Hypothalamus (tissue), 51 donors: ENCODE measurements at regions not wholly inside any gene's neighbourhood (a gene's known extent, or its start where the extent isn't known, plus 50 kb on each side); places are given as distances from the start of the nearest gene placed in this dataset.
A peak's percentile ranks its signal among the peaks of the same experiment; 100 is the strongest.

Experiments
- DNase-seq, 51 donors: peaks; one replicate each; lab custom pipeline; 2025; lab: John Stamatoyannopoulos, UW

DNA sequence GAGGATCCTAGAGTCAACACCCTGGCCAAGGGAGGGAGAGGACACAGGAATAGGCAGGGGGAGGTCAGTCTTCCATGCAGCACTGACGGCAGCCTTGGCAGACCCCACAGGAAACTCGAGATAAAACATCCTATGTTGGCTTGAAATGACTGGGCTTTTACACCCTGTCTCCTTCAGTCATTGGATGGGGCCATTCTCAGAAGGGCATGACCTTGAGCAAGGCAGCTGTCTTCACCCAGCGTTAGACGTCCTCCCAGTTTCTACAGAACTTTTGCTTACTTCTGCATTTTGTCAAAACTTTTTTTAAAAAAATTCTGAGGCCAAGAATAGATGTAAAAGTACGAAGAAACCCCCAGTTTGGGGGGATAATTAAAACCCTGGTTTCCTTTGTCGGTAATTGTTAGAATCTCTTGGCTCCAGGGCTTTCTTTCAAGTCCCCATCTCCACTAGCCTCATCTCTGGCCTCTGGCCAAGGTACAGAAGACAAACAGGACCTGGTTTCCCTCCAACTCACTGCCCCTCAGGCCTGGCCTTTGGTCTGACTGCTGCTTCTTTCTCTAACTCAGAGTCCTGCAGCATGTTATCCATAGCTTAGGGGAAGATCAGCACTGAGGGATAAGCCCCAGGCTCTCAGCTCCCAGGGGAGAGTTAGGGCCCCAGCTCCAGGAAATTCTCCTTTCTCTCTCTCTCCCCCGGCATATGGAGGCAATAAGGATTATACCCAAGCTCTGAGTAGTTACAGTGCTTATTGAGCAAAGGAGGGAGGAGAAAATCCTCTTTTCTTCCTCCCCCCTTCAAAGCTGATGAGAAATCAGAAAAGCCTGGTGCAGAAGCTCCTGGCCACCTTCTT lies 51.6 kb upstream of the KCND3 start:
- no peak for DNase-seq

DNA sequence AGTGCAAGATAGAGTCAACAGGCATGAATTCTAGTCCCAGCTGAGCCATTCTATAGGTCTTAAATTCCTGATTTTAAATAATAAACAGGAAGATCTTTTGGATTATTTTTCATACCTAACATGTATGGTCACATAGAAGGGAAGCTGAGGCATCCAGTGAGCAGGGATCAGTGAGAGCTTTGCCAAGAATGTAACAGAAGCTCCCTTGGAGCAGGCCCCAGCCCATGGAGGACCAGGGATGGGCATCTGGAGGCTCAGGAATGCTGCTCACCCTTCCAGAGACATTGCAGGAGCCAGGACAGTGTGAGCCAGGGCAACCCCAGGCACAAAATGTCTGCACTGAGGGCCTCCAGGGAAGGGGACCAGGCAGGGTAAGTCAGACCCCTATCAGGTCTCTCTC lies 54.4 kb upstream of the KCND3 start:
- no peak for DNase-seq

DNA sequence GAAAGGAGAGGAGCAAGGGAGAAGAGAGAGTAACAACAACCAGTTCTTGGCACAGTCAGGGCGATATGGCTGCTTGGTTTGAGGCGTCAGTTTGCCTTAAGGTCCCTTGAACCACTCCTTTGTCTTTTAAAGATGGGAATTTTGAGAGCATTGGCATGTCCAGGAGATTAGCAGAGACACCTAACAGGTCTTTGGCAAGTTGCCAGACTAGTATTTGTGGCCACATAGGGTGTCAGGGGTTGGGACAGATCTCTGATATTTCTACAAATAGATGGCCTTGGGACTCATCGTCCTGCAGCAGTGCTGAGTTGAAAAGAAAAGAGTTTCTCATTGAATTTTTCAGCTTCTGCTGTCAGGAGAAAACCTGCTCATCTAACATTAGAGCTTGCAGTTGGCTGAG lies 55.3 kb upstream of the KCND3 start:
- no peak for DNase-seq

DNA sequence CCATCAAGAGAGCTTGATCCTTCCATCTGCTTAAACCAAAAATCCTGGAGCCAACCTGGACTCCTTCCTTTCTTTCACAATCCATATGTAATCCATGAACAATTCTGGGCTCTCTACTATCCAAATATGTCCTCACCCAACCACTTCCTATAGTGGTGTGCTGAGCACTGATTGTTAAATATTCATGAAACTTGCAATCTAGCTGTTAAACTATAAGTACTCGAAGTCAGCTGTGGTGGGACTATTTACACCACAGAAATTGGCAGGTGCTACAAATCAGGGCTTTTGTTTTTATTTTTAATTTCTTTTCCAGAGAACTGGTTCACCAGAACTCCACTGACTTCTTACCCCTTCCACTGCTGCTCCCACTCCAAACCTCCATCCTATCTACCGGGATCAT lies 57.2 kb upstream of the KCND3 start:
- DNase-seq: no peak

DNA sequence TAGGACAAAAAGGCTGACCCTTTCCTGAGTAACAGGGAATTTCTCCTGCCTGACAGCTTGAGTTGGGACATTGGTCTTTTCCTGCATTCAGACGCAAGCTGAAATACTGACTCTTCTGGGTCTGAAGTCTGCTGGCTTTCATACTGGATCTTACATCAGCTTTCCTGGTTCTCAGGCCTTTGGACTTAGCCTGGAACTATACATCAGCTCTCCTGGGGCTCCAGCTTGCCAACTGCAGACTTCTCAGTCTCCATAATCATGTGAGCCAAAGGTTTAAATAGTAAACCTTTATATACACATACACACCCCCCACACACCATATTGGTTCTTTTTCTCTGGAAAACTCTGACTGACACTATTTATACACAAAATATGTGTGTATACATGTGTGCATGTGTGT lies 59.0 kb upstream of the KCND3 start:
- DNase-seq: no peak

DNA sequence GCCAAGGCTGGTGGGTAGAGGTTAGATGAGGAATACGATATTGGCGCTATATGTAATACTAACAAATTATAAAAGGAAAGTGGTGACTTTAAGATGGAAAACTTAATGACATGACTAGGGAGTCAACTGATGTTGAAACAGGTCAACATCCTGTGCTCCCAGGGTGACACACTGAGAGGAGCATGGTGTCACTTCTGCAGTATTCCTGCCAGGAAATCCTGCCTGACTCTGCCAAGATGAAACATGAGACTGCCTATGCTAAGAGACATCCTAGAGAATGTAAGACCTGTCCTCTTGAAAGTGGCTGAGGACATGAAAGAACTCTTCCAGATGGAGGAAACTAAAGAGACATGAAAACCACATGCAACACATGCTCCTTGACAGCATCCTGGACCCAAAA lies 65.0 kb upstream of the KCND3 start:
- no peak for DNase-seq

DNA sequence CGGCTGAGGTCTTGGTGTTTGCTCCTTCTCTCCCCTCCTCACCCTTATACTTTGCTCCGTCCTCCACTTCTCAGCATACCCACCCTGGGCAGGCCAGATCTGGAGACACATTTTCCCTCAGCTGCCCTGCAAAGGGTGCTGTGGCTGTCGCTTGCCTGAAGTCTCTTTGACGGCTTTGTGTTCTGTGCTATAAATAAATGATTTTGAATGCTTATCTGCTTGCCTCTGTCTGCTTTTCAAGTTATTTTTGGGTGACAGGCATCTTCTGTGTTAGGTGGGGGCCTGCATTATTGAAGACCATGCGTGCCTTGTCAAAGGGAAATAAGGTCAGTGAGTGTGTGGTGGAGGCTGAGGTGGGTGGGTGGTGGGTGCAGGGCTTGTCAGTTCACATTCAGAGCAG lies 66.9 kb upstream of the KCND3 start:
- no peak for DNase-seq

DNA sequence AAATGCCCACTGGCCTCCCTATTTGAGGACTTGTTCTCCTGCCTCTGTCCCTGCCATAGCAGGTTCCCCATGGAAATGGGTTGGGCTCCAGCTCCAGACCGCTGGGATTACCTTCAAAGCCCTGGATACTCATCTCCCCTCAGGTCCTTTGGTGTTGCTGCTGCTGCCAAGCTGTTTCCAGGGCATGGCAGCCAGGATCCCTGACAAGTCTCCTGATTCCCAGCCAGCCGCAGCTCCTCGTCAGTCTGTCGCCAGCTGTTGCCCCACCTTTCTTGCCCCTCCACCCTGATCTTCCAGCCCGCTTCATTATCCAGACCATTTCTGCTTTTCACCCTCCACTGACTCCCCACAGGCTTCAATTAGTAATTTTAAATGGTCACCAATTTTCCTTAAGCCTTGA lies 68.3 kb upstream of the KCND3 start:
- DNase-seq: no peak

DNA sequence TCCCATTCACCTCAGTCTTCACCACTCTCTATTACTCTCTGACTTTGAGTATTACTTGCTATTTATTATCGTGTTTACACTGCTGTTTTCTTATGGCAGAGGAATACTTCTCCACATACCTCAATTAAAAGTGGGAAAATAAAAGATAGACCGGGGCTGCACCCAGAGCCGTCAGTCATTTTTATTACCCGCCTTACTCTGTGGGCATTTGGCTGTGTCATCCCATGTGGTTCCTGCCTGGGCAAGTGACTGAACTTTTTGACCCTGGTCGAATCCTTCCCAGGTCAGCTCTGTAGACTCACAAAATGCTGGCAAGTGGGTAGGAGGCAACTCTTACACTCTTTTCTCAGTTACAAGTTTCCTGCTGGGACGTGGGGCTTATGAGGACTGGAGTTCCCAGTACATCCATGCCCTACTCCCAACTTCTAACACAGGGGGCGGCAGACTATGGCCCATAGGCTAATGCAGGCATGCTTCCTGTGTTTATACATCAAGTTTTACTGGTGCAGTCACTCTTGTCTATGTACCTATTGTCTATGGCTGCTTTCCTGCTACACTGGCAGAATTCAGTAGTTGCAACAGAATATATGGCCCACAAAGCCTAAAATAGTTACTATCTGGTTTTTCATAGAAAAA lies 69.5 kb upstream of the KCND3 start:
- no peak for DNase-seq

DNA sequence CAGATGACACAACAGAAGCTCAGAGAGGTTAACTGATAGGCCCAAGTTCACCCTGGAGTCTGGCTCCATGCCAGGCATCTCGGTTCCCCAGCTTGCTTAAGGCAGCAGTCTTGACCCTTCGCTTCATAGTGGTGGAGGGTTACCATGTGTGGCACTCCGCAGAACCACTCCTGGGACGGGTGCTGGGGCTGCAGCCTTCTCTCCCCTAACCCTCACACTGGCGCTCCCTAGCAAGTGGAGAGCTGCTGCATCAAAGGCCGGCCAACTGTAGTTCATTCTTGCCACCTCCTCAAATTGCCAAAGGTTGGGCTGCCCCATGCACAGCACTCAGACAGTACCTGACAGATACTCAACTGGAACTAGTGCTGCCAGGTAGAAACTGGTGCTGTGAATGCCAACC lies 70.2 kb upstream of the KCND3 start:
- DNase-seq: no peak

DNA sequence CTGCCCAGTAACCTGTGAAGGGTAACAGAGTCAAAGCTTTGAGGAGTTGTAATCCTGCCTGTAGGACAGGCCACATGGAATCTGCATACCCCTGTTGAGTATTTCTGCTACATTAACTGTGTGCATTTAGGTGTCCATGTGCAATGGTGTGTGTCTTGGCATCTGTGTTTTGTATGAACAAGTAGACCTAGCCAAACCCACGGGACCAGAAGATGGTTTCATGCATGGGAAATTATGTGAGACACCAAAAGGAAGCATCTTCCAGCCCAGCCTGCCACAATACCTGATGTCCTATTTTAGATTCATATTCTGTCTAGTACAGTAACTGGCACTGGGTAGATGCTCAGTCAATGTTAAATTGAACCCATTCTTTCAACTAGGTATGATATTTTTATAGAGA lies 70.8 kb upstream of the KCND3 start:
- DNase-seq: no peak

DNA sequence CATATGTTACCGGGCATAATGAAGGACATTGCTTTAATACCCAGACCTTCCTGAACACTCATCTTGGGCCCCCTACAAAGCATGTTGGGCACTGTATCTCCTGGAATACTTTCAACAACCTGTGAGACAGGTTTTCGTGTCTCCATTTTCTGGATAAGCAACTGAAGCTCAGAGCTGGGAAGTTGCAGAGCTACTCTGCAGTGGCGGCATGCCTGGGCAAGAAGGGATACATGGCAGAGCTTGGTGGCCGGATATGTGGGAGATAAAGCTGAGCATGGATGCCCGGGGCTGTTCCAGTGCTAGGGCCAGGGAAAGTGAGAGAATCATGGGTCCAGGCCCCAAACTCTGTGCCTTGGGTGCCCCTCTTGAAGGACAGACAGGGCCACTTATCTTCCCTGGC lies 71.6 kb upstream of the KCND3 start:
- no peak for DNase-seq

DNA sequence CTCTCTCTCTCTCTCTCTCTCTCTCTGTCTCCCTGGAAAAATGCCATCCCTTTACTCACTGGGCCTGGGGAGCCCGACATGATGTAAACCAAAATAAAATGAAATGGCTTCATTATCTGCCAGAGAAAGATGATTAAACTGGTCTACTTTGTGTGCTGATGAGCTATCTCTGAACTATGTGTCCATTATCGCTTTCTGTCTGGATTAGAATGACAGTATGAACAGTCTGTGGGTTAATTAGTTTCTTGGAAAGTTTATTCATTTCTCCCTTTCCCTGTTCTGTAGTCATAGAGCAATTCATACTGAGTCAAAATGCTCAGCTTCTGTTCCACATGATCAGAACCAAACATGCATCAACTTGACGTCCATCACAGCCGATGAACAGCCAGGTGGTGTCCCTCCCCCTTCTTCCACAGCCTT lies 72.4 kb upstream of the KCND3 start:
- DNase-seq: peak in 1 of 51 donors; percentile 9

DNA sequence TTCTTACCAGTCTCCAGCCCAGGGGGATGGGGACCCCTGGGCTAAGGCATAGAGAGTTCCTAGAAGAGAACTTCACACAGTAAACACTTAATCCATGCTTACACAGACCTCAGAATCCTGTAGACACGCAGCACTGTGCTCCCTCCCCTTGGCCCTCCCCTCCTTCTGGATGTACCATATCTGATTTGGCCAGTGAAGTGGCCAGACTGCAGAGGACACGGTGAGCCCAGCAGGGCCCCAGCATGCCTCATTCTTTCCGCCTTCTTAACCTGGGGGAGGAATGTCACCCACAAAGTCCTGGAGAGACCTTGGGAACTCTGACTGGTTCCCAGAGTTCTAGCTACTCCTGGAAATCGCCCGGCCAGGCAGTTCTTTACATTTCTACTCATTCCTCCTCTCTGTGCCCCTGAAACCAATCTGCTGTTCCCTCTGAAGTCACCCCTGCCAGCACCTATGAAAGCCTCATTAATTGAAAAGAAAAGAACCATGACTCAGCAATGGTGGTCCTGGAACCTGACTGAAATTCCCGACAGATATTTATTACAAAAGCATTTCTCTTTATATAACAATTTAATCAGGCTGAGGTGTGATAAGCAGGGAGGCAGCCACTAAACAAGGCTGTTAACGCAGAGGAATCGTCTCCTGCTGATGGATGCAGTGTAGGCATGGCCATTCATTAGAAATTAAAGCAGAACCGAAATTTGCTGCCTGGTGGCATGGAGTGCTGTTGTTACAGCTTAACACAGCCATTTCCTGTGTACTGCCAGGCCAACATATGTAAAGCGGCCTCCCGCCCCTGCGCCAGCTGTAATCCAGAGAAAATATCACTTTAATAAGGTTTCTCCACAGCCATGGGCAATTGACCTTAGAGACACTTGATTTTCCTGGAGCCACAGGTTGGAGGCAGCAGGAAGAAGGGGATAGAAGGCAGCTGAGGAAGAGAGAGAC lies 74.6 kb upstream of the KCND3 start:
- no peak for DNase-seq

DNA sequence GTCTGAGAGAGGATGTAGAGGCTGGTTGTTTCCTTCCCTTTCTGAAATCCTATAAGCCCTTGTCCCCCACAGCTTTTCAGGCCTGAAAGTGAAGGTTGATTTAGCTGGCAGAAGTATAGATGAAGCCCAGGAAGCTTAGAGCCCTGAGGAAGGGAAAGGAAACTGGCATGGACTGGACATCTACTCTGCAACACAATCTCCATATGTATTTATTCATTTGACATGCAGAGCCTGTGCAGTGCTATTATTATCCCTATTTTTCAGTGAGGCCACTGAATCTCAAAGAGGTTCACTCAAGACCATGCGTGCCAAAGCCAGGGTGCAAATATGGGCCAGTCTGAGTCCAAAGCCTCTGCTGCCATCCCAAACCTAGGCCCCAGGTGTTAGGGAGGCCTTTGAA lies 78.5 kb upstream of the KCND3 start:
- no peak for DNase-seq

DNA sequence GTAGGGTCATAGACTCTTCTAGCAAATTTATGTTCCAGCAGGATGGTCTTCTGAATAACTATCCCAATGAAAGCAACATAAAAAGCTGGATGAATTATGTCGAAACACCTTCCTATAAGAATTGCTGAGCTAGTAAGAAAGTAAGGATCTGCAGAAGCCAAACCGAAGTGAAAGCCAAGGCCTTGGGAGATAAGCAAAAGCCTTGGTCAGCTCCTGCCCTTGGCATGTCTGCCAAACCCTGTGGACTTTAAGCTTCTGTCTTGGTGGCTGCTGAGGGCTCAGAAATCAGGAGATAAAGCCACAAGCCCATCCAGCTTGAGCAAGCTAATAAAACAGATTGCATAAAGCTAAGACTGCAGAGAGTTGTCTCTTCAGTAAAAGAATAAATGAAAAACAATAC lies 81.2 kb upstream of the KCND3 start:
- no peak for DNase-seq

DNA sequence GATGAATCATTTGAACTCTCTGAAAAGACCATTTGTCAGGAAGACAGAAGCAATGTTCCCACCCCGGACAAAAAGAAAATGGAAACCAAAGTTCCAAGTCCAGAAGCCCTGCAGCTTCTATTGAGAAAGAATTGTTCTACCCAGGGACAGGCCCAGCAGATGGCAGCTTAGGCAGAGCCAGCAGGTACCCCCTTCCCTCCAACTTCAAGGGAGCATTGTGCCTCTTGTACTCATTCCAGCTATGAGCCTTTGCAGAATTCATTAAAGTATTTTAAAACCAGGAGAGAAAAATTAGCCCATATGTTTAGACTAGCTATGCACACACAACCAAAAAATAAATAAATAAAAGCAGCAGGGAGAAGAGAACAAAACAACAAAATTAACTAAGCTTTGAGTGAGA lies 85.2 kb upstream of the KCND3 start:
- peak in 1 of 51 donors; percentile 18 for DNase-seq

DNA sequence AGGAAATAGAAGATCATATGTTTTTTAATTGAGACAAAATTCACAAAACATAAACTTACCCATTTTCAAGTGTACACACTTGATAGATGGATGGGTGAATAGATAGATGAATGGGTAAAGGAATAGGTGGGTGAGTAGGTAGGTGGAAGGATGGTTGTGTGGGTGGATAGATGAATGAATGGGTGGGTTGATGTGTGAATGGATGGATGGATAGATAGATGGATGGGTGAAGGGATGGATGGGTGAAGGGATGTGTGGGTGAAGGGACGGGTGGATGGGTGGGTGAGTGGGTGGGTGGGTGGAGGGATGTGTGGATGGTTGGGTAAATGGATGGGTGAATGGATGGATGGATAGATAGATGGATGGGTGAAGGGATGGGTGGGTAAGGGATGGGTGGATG lies 86.1 kb upstream of the KCND3 start:
- no peak for DNase-seq

DNA sequence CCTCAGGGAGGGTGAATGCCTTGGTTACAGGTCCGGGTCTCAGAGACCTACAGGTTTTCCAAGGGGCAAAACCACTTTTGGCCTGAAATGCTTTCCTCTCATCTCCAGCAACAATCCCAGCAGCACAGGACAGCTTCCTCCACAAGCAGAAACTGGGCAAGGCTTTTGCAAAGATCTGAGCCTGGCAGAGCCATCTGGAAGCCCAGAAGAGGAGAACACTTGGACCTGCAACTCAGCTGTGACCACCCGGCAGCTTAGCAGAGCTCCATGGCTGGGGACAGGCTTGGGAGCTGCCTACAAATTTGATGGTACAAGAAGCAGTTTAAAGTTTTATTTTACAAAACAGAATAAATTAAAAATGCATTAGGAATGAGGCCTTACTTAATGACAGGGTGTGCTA lies 90.0 kb upstream of the KCND3 start:
- no peak for DNase-seq

DNA sequence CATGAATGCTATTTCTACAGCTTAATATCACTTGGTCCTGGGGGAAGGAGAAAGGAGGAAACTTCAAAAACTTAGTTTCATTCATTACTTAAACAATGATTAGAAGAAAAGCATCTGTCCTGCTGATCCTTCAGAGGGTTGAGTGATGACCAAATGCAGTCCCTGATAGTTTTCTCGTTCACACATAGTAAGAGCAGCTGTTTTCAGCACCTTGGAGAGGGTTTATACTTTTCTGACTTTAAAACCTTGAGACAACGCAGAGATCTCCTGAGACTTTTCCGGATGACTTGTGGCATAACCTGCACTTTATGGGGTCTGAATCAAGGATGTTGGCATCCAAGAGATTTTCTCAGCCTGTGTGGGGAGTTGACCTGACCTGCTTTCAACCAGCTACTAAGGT lies 94.0 kb upstream of the KCND3 start:
- DNase-seq: no peak

DNA sequence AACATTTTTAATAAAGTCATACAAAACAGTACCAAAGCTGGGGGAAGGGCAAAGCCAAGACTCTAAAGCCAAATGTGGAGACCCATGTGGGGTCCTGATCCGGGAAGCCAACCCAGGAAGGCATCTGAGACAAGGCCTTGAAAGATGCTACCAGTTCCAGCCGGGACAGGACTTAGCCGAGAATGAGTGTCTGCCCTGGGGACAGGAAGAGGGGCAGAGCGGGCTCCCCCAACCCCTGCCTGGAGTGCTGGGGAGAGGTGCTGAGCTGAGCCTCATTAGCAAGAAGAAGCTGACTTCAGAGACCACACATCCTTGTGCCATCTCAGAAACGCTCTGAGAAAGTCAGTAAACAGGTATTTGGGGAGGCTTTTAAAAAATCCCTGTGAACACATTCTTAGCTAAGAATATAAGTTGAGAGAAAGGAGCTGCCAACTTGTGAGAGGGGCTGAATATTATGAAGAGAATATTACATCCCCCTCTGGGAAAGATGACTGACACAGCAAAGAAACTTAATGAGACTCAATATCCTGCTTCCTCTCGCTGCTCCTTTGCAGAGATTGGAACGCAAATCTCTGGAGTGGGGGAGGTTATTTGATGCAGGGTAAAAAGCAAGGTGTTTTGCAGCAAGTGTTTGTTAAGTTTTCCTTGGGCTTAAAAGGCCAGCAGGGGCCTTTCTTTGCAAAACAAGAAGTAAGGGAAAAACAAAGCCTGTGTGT lies 103.3 kb upstream of the KCND3 start:
- no peak for DNase-seq
